ENCODE measurements at regions not wholly inside any gene's neighbourhood (a gene's known extent, or its start where the extent isn't known, plus 50 kb on each side); places are given as distances from the start of the nearest gene placed in this dataset.

GRCh38 chr13:29959086-29959485 is 108.7 kb upstream of the UBL3 start:
- Histone ChIP-seq H3K4me3 (no peak overlapping the region), H3K9me3 (replicated peaks) (no peaks in the 10 kb centered on the region)
- no peak for DNase-seq (ENCODE audit: low read depth in 1 of 2, low spot score in 2 of 2)

DNA sequence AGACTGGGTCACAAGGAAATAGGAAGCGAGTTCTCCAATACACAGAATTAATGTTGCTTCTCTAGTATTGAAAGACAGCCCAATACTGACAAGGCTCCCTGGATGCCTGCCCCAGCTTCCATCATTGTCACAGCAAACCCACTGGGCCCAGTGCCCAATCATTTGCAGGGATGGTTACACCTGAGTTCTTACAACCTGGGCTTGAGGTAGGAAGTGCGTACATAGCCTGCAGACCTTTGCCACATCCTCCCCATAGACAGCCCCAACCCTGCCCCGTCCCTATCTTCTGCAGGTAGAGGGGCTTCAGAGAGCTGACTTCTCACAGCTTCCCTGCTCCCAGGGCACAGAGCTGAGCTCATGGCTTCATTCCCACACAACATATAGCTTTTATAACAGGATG is 108.1 kb upstream of the UBL3 start:
- DNase-seq (ENCODE audit: low read depth in 1 of 2, low spot score in 2 of 2) = no peak
- no peak overlapping the region for H3K4me3 ChIP-seq
- H3K27me3 ChIP-seq (replicated peaks) = no peaks in the 10 kb centered on the region
- no peaks in the 10 kb centered on the region for H3K9me3 ChIP-seq (replicated peaks)
- no peak overlapping the region for H3K27ac ChIP-seq
- H3K36me3 ChIP-seq = no peaks in the 10 kb centered on the region
- H3K4me1 ChIP-seq (replicated peaks) = no peaks in the 10 kb centered on the region

More at GRCh38 chr13:29959086-29959485, 108.7 kb upstream of the UBL3 start:
- H3K27me3 ChIP-seq (replicated peaks) = no peaks in the 10 kb centered on the region
- H3K4me1 ChIP-seq (replicated peaks) = no peaks in the 10 kb centered on the region
- H3K27ac ChIP-seq = no peak overlapping the region
- H3K36me3 ChIP-seq = no peaks in the 10 kb centered on the region

GRCh38 chr13:29957320-29957719 is 106.9 kb upstream of the UBL3 start:
- Histone ChIP-seq H3K36me3 (no peaks in the 10 kb centered on the region), H3K9me3 (replicated peaks) (no peaks in the 10 kb centered on the region), H3K4me3 (no peak overlapping the region), H3K27ac (no peak overlapping the region), H3K4me1 (replicated peaks) (no peaks in the 10 kb centered on the region), H3K27me3 (replicated peaks) (no peaks in the 10 kb centered on the region)
- no peak for DNase-seq (ENCODE audit: low read depth in 1 of 2, low spot score in 2 of 2)

DNA sequence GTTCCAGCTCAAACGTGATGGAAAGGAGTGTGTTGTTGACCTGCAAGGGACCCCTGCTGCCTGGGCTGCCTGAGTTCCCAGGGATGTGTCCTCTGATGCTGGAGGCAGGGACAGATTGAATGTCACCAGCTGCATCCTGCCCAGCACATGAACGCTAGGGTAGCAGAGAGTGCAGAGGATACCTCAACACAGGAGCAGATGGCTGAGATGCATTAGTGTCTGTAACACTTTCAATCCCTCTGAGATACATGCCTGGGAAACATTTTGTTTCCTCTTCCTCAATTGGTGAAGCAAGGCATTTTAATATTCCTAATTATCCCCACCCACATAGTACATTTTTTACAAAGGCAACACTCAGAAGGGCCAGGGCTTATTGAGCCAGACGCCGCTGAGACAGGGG is 106.4 kb upstream of the UBL3 start:
- Histone ChIP-seq H3K27ac (no peak overlapping the region), H3K4me3 (no peak overlapping the region), H3K36me3 (no peaks in the 10 kb centered on the region), H3K27me3 (replicated peaks) (no peaks in the 10 kb centered on the region), H3K4me1 (replicated peaks) (no peaks in the 10 kb centered on the region), H3K9me3 (replicated peaks) (no peaks in the 10 kb centered on the region)
- no peak for DNase-seq (ENCODE audit: low read depth in 1 of 2, low spot score in 2 of 2)

DNA sequence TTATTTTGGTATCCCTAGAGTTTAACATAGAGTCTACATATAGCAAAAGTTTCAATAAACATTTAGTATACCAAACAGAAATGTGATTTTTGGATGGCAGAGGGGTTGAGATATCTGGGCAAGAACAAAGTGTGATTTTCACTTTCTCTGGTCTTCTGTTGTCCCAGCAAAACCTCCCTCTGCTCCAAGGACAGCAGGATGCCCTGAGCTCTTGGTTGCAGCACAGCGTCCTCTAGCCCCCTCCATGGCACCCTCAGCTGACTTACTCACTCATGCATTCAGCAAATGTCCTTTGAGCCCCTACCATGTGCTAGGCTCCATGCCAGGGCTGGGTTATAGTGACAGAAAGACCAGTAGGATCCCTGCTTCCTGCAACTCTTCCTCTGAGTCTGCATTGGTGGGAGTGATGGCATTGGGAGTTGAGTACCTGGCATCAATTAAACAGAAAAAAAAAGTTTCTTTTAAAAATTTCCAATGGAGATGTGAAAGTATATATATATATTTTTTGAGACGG is 104.8 kb upstream of the UBL3 start:
- Histone ChIP-seq H3K9me3 (replicated peaks) (no peaks in the 10 kb centered on the region), H3K36me3 (no peaks in the 10 kb centered on the region), H3K27ac (no peak overlapping the region), H3K4me3 (no peak overlapping the region), H3K4me1 (replicated peaks) (no peaks in the 10 kb centered on the region), H3K27me3 (replicated peaks) (no peaks in the 10 kb centered on the region)
- DNase-seq (ENCODE audit: low read depth in 1 of 2, low spot score in 2 of 2) = no peak

GRCh38 chr13:29954082-29955028 is 103.9 kb upstream of the UBL3 start:
- H3K4me1 ChIP-seq (replicated peaks) = no peaks in the 10 kb centered on the region
- H3K27ac ChIP-seq = no peak overlapping the region
- H3K9me3 ChIP-seq (replicated peaks) = no peaks in the 10 kb centered on the region
- no peak overlapping the region for H3K4me3 ChIP-seq
- DNase-seq (ENCODE audit: low read depth in 1 of 2, low spot score in 2 of 2) = no peak
- H3K36me3 ChIP-seq = no peaks in the 10 kb centered on the region
- H3K27me3 ChIP-seq (replicated peaks) = no peaks in the 10 kb centered on the region

- no peak for DNase-seq (ENCODE audit: low read depth in 1 of 2, low spot score in 2 of 2)
- H3K27ac ChIP-seq = no peak overlapping the region
- H3K36me3 ChIP-seq = no peaks in the 10 kb centered on the region
- no peaks in the 10 kb centered on the region for H3K9me3 ChIP-seq (replicated peaks)
- H3K4me1 ChIP-seq (replicated peaks) = no peaks in the 10 kb centered on the region
- H3K4me3 ChIP-seq = no peak overlapping the region
- H3K27me3 ChIP-seq (replicated peaks) = no peaks in the 10 kb centered on the region
Measured at GRCh38 chr13:29953542-29953941, 103.1 kb upstream of the UBL3 start.

DNA sequence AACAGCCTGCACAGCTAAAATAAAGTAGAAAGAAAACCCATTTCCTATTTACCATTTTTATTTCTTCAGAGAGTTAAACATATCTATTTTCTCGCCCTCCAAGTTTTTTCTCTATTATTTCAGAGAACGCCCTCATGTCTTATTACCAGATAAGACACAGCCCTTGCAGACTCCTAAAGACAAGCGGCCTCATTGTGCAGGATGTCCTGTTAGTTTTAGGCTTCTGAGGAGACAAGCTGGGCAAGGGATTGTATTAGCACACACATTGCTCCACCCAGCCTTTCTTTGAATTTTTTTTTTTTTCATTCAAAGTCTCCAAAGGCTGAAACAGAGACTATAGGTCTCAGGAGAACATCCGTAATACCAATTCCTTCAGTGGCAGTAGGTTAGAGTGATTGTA is 101.8 kb upstream of the UBL3 start:
- Histone ChIP-seq H3K27me3 (replicated peaks) (no peaks in the 10 kb centered on the region), H3K36me3 (no peaks in the 10 kb centered on the region), H3K9me3 (replicated peaks) (no peaks in the 10 kb centered on the region), H3K27ac (no peak overlapping the region), H3K4me1 (replicated peaks) (no peaks in the 10 kb centered on the region), H3K4me3 (no peak overlapping the region)
- DNase-seq (ENCODE audit: low read depth in 1 of 2, low spot score in 2 of 2) = no peak

- Histone ChIP-seq H3K36me3 (no peaks in the 10 kb centered on the region), H3K9me3 (replicated peaks) (no peaks in the 10 kb centered on the region), H3K4me1 (replicated peaks) (no peaks in the 10 kb centered on the region), H3K27me3 (replicated peaks) (no peaks in the 10 kb centered on the region), H3K27ac (no peak overlapping the region), H3K4me3 (no peak overlapping the region)
- DNase-seq (ENCODE audit: low read depth in 1 of 2, low spot score in 2 of 2) = no peak
Measured at GRCh38 chr13:29948791-29949190, 98.4 kb upstream of the UBL3 start.

DNA sequence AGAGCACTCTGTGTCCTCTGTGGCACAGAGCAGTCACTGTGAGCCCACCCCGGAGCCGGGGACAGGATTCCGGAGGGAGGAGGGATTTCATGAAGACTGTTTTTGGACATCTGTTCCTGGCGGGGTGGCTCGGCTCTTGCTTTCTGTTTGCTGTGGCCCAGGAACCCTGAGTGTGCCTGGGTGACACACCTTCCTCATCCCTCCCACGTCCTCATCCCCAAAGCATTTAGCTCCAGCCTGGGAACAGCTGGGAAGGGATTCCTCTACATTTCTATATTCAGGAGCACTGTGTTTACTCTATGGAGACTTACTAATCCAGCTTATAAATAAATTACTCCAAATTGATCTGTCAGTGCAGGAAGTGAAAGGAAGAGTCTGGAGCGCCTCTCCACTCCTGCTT is 97.8 kb upstream of the UBL3 start:
- H3K4me3 ChIP-seq = no peak overlapping the region
- no peaks in the 10 kb centered on the region for H3K4me1 ChIP-seq (replicated peaks)
- H3K36me3 ChIP-seq = no peaks in the 10 kb centered on the region
- H3K9me3 ChIP-seq (replicated peaks) = no peaks in the 10 kb centered on the region
- no peak overlapping the region for H3K27ac ChIP-seq
- no peak for DNase-seq (ENCODE audit: low read depth in 1 of 2, low spot score in 2 of 2)
- no peaks in the 10 kb centered on the region for H3K27me3 ChIP-seq (replicated peaks)

GRCh38 chr13:29947839-29948238 is 97.4 kb upstream of the UBL3 start:
- no peak for DNase-seq (ENCODE audit: low read depth in 1 of 2, low spot score in 2 of 2)
- no peak overlapping the region for H3K4me3 ChIP-seq
- no peak overlapping the region for H3K27ac ChIP-seq
- no peaks in the 10 kb centered on the region for H3K27me3 ChIP-seq (replicated peaks)
- no peaks in the 10 kb centered on the region for H3K4me1 ChIP-seq (replicated peaks)
- no peaks in the 10 kb centered on the region for H3K36me3 ChIP-seq
- H3K9me3 ChIP-seq (replicated peaks) = no peaks in the 10 kb centered on the region

DNA sequence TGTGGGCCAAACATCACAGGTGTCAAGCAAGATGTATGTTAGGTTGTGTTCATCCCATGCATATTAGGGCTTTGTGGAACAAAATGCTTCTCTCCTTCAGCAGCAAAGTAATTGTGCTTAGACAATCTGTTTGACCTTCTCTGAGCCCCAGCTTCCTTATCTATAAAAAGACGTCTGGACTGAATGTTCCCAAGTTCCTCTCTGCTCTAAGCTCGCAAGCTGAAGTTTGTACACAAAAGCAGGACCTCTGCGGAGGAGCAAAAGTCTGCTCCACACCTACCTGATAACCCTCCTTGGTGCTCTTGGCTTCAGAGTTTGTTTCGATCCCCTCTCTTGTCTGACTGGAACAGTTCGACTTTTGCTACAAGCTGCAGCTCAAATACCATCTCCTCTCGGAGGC is 95.7 kb upstream of the UBL3 start:
- DNase-seq (ENCODE audit: low read depth in 1 of 2, low spot score in 2 of 2) = no peak
- Histone ChIP-seq H3K36me3 (no peaks in the 10 kb centered on the region), H3K27me3 (replicated peaks) (no peaks in the 10 kb centered on the region), H3K9me3 (replicated peaks) (no peaks in the 10 kb centered on the region), H3K4me1 (replicated peaks) (no peaks in the 10 kb centered on the region), H3K27ac (no peak overlapping the region), H3K4me3 (no peak overlapping the region)

DNA sequence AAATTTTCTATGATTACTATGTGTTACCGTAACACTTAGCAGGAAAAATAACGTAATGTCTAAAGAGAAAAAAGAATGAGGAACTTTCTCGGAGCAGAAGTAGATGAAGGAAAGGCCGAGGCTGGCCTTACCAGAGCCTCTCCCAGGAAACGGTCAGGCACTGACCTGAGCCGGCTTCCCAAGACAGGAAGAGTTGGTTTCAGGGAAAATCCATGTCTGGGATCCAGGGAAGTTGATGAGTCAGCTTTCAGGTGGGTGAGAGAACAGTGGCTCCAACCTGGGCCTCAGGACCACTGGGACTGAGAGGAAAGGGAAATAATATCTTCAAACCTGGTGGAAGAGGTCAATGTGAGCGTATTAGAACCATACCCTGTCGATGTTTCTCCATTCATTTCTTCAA is 93.3 kb upstream of the UBL3 start:
- no peaks in the 10 kb centered on the region for H3K27me3 ChIP-seq (replicated peaks)
- no peak overlapping the region for H3K27ac ChIP-seq
- no peaks in the 10 kb centered on the region for H3K4me1 ChIP-seq (replicated peaks)
- H3K4me3 ChIP-seq = no peak overlapping the region
- no peaks in the 10 kb centered on the region for H3K36me3 ChIP-seq
- no peaks in the 10 kb centered on the region for H3K9me3 ChIP-seq (replicated peaks)
- DNase-seq (ENCODE audit: low read depth in 1 of 2, low spot score in 2 of 2) = no peak

DNA sequence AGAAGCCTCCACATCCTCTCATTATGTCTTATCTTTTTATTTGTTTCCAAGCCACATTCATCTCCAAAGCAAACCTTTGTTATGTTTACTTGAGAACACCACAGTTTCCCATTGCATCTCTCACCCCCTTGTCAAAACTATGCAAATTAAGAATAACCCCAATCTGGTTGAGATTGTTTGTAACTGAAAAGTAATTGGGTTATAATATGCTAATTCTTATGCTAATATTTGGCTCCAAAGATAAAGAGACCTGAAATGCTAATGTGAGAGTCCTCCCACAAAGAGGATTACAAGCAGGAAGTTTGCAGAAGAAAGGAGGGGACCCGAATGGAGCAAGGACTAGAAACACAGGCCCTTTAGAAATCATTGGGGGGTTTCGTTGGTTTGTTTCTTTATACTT is 92.9 kb upstream of the UBL3 start:
- H3K27ac ChIP-seq = no peak overlapping the region
- no peak overlapping the region for H3K4me3 ChIP-seq
- no peaks in the 10 kb centered on the region for H3K36me3 ChIP-seq
- DNase-seq (ENCODE audit: low read depth in 1 of 2, low spot score in 2 of 2) = no peak
- H3K9me3 ChIP-seq (replicated peaks) = no peaks in the 10 kb centered on the region
- no peaks in the 10 kb centered on the region for H3K27me3 ChIP-seq (replicated peaks)
- no peaks in the 10 kb centered on the region for H3K4me1 ChIP-seq (replicated peaks)
